ENCODE measurements at regions not wholly inside any gene's neighbourhood (a gene's known extent, or its start where the extent isn't known, plus 50 kb on each side); places are given as distances from the start of the nearest gene placed in this dataset.

DNA sequence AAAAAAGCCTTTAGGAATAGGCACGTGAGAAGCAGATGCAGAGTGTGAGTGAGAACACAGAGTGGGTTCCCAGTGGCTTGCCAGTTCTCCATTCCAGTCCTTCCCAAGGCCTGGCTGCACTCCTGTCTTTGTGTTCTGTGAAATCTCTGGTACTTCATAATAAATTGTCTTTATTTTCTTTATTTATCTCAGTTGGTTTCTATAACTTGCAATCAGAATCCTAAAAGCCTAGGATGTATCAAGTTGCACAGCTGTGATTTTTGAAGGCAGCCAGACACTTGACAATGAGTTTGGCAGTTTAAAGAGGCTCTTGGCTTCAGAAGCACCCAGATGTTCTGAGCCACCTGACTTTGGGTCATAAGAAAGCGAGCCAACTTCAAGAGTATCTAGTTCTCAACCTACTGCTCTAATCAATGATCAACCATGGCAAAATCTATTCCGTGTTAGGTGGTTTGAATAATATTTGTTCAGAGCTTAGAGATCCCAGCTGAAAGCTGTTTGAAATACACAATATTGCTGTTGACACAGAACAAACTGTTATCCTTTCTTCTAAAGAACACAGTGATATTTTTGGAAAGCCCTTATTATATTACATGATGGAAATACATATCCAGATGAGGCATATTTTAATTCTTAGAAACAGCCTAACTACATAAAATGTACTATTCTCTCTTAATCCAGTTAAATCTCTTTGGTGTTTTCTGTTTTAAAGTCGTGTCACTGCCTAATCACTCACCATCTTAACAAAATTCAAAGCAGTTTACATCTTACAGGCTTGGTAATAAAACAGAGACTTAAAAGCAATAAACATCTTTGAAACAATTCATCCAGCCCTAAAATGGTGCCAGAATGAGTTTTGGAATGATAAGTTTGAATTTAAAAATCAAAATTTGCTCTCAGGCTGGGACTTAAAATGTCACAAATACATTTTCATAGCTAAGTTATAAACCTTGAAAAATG lies 483.0 kb upstream of the NBEA start:
- ChIA-PET POLR2A (no interaction called here), CTCF (interaction anchor here (0.7 kb wide), 1 partner anchor 48 kb away, joined by 3 read pairs; no protein-coding TSS in a partner anchor)
- Histone ChIP-seq H3K27me3 (replicated peaks; ENCODE audit: control insufficient read depth, insufficient read depth, low read length) (no peaks in the 10 kb centered on the region), H3K4me3 (ENCODE audit: low read depth, low read length) (no peak overlapping the region), H3K36me3 (ENCODE audit: control insufficient read depth, insufficient read depth, low read length) (no peaks in the 10 kb centered on the region), H3K4me1 (no peaks in the 10 kb centered on the region), H3K9me3 (no peaks in the 10 kb centered on the region)
- TF ChIP-seq, protein P1, sequence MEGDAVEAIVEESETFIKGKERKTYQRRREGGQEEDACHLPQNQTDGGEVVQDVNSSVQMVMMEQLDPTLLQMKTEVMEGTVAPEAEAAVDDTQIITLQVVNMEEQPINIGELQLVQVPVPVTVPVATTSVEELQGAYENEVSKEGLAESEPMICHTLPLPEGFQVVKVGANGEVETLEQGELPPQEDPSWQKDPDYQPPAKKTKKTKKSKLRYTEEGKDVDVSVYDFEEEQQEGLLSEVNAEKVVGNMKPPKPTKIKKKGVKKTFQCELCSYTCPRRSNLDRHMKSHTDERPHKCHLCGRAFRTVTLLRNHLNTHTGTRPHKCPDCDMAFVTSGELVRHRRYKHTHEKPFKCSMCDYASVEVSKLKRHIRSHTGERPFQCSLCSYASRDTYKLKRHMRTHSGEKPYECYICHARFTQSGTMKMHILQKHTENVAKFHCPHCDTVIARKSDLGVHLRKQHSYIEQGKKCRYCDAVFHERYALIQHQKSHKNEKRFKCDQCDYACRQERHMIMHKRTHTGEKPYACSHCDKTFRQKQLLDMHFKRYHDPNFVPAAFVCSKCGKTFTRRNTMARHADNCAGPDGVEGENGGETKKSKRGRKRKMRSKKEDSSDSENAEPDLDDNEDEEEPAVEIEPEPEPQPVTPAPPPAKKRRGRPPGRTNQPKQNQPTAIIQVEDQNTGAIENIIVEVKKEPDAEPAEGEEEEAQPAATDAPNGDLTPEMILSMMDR (IDR thresholded peaks at IDR 0.05; ENCODE audit: insufficient read depth in 1 of 2, low read depth in 1 of 2, low read length in 1 of 2, severe bottlenecking in 1 of 2, unreplicated experiment in 1 of 2), result no peak
- no peak for DNase-seq
- no peaks in the 10 kb centered on the region for H3K36me3 Mint-ChIP-seq (ENCODE audit: insufficient read depth, unreplicated experiment)
- H3K27ac Mint-ChIP-seq (ENCODE audit: unreplicated experiment), result no peak overlapping the region
- H3K9me3 Mint-ChIP-seq (ENCODE audit: unreplicated experiment), result no peaks in the 10 kb centered on the region
- no TSS peak for BruUV-seq (replicated peaks)
- no peaks in the 10 kb centered on the region for H3K27me3 Mint-ChIP-seq (ENCODE audit: insufficient read depth, unreplicated experiment)
- no peak overlapping the region for H3K4me3 Mint-ChIP-seq (ENCODE audit: unreplicated experiment)
- H3K4me1 Mint-ChIP-seq (ENCODE audit: low read depth, unreplicated experiment), result no peaks in the 10 kb centered on the region
- intact Hi-C loops (cut with micrococcal nuclease; ENCODE audit: unreplicated experiment), result no loop called here

DNA sequence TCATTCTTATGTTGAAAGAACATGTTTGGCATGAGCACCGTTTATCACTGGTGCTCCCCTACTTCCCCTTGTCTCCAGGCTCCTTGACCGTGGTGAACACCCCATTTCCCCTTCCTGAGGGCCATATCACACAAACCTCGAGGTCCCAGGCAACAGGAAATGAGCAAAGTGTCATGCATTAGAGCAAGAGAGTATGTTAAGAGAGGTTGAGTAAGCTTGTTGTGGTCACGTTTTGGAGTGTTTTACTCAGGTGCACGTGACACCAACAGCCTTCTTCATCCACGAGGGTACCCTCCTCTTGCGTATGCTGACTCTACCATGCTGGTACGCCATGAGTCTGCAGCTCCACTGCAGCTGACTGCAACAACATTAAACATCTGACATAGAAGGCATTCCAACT lies 482.2 kb upstream of the NBEA start:
- Histone ChIP-seq H3K9me3 (no peaks in the 10 kb centered on the region), H3K36me3 (ENCODE audit: control insufficient read depth, insufficient read depth, low read length) (no peaks in the 10 kb centered on the region), H3K4me1 (no peaks in the 10 kb centered on the region), H3K4me3 (ENCODE audit: low read depth, low read length) (no peak overlapping the region), H3K27me3 (replicated peaks; ENCODE audit: control insufficient read depth, insufficient read depth, low read length) (no peaks in the 10 kb centered on the region)
- no TSS peak for BruUV-seq (replicated peaks)
- Mint-ChIP-seq H3K9me3 (ENCODE audit: unreplicated experiment) (no peaks in the 10 kb centered on the region), H3K27ac (ENCODE audit: unreplicated experiment) (no peak overlapping the region), H3K4me1 (ENCODE audit: low read depth, unreplicated experiment) (no peaks in the 10 kb centered on the region), H3K4me3 (ENCODE audit: unreplicated experiment) (no peak overlapping the region), H3K36me3 (ENCODE audit: insufficient read depth, unreplicated experiment) (no peaks in the 10 kb centered on the region), H3K27me3 (ENCODE audit: insufficient read depth, unreplicated experiment) (no peaks in the 10 kb centered on the region)
- DNase-seq, result no peak
- TF ChIP-seq, protein P1 (IDR thresholded peaks at IDR 0.05; ENCODE audit: insufficient read depth in 1 of 2, low read depth in 1 of 2, low read length in 1 of 2, severe bottlenecking in 1 of 2, unreplicated experiment in 1 of 2), result no peak
- intact Hi-C loops (cut with micrococcal nuclease; ENCODE audit: unreplicated experiment), result no loop called here
- POLR2A ChIA-PET, result no interaction called here
- CTCF ChIA-PET, result interaction anchor here (0.7 kb wide), 1 partner anchor 47 kb away, joined by 3 read pairs; no protein-coding TSS in a partner anchor

DNA sequence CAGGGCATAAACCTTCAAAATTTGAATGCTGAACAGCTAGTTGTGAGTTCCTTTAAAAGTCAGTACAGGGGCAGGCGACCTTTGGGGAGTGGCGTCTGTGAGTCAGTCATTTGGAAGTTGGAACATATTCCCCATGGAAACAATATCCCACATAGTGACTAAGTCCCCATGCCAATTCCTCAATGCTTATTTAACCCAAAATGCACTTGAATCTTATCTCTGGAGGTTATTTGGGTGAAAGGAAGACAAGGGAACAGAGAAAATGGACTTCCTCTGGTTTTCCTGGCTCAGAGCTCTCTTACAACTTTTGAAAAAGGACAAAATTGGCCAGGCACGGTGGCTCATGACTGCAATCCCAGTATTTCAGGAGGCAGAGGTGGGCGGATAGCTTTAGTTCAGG lies 479.2 kb upstream of the NBEA start:
- no peak overlapping the region for H3K4me3 ChIP-seq (ENCODE audit: low read depth, low read length)
- H3K27ac Mint-ChIP-seq (ENCODE audit: unreplicated experiment), result no peak overlapping the region
- BruUV-seq (replicated peaks), result no TSS peak
- no peaks in the 10 kb centered on the region for H3K27me3 ChIP-seq (replicated peaks; ENCODE audit: control insufficient read depth, insufficient read depth, low read length)
- no peaks in the 10 kb centered on the region for H3K9me3 Mint-ChIP-seq (ENCODE audit: unreplicated experiment)
- ChIA-PET POLR2A (no interaction called here), CTCF (no interaction called here)
- H3K4me1 ChIP-seq, result no peaks in the 10 kb centered on the region
- H3K9me3 ChIP-seq, result no peaks in the 10 kb centered on the region
- intact Hi-C loops (cut with micrococcal nuclease; ENCODE audit: unreplicated experiment), result no loop called here
- no peaks in the 10 kb centered on the region for H3K36me3 ChIP-seq (ENCODE audit: control insufficient read depth, insufficient read depth, low read length)
- no peak overlapping the region for H3K4me3 Mint-ChIP-seq (ENCODE audit: unreplicated experiment)
- H3K27me3 Mint-ChIP-seq (ENCODE audit: insufficient read depth, unreplicated experiment), result no peaks in the 10 kb centered on the region
- no peaks in the 10 kb centered on the region for H3K36me3 Mint-ChIP-seq (ENCODE audit: insufficient read depth, unreplicated experiment)
- TF ChIP-seq, protein P1 (IDR thresholded peaks at IDR 0.05; ENCODE audit: insufficient read depth in 1 of 2, low read depth in 1 of 2, low read length in 1 of 2, severe bottlenecking in 1 of 2, unreplicated experiment in 1 of 2), result no peak
- no peak for DNase-seq
- no peaks in the 10 kb centered on the region for H3K4me1 Mint-ChIP-seq (ENCODE audit: low read depth, unreplicated experiment)

Measured in Caco-2 (cell line).